ENCODE measurements at regions not wholly inside any gene's neighbourhood (a gene's known extent, or its start where the extent isn't known, plus 50 kb on each side); places are given as distances from the start of the nearest gene placed in this dataset.

DNA sequence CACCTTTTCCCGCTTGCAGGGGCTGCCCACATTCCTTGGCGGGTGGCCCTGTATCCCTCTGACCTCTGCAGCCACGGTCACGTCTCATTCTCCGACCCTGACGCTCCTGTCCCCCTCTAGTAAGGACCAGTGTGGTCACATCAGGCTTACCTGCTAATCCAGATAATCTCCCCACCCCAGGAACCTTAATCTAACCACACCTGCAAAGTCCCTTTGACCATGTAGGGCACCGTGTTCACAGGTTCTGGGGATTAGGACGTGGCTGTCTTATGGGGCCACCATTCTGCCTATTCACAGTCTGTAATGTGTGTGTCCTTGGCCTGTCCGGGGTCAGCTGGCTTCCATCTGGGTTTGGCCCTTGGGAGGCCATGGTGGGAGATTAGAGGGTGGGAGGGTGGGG, 368.9 kb downstream of the AACS start:
- DNase-seq (ENCODE audit: low read depth in 2 of 2), result no peak

DNA sequence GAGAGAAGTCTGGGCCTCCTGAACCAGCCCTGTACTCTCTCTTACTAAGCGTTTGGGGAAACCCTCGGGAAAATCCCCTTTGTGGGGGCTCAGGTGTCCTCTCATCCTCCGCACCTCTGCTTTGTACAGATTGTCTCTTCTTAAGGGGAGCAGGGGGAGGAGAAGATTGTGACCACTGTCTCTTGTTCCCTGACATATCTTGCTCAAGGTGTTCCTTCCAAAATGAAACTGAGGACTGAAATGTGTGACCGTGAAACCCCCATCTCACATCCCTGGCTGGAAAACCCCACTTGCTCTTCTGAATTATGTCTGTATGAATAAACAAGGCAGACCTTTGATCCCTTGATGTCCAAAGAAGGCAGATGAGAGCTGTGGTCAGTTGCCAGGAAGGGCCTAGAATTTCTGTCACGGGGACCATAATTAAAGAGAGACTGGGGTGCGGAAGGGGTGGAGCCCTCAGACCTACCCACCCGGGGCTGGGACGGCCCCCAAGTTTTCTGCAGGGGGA, 369.8 kb downstream of the AACS start:
- no peak for DNase-seq (ENCODE audit: low read depth in 2 of 2)

DNA sequence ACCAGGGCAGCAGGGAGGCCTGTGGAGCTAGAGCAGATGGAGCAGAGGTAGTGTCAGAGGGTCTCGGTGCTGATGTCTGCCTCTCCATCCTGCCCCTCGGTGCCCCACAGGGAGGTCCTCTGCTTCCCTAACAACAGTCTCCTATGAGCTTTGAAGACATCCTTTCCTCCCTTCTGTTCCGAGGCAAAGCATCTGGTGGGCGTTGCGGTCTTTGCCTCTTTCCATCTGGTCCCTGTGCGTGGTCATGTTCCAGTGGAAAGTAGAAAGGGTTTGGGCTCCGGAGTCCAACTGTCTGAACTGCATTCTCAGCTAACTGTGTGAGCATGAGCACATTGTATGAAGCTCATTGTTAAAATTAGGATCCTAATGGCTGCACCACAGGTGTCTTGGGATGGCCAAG, 370.6 kb downstream of the AACS start:
- no peak for DNase-seq (ENCODE audit: low read depth in 2 of 2)

DNA sequence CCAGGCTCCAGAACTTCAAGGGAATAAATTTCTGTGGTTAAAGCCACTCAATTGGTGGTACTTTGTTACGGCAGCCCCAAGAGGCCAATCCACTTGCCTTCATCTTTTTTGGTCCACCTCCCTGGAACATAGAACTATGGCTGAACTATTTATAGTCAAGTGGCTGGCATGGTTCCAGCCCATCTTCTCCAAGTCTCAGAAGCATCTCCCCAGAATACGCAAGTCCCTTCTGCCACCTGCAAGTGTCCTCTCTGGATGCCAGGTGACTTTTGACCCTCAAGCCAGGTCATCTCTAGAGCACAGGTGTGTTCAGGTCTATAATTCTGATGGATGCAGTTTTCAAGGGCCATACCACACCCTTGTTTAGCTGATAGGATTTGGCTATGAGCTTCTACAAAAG, 371.5 kb downstream of the AACS start:
- no peak for DNase-seq (ENCODE audit: low read depth in 2 of 2)

DNA sequence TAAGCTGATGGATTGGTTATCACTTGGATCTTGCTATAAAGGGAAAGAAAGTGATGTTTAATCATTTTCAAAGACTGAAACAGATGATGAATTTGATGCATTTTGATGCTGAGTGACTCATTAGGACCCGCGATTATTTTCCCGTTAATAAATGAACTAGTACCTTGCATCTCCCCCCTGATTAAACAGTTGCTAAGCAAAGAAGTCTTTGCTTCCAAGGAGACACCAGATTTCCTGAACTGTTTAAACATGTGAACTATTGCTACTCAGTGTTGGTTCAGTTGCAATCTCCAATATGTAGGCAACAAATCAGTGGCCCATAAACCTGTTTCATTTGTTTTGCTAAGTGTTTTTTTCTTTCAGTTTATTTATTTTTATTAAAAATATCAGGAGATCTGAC, 375.2 kb downstream of the AACS start:
- no peak for DNase-seq (ENCODE audit: low read depth in 2 of 2)

DNA sequence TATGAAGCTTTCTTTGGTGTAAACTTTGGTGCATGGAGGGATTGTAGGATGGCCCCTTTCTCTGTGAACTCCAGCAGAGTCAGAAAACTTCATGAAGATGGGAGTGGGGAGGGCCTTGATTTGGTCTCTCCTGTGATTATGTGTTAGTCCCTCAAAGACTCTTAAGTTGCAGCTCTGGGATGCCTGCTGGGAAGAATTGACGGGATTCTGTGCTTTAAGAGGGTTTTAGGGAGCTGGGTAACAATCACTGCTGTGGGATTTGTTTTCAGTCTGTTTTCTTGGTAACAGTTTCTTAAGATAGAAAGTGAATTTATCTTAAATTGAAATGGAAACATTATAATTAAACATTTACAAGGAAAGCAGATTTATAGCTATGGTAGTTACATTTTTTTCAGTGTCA, 378.1 kb downstream of the AACS start:
- DNase-seq (ENCODE audit: low read depth in 2 of 2), result no peak

DNA sequence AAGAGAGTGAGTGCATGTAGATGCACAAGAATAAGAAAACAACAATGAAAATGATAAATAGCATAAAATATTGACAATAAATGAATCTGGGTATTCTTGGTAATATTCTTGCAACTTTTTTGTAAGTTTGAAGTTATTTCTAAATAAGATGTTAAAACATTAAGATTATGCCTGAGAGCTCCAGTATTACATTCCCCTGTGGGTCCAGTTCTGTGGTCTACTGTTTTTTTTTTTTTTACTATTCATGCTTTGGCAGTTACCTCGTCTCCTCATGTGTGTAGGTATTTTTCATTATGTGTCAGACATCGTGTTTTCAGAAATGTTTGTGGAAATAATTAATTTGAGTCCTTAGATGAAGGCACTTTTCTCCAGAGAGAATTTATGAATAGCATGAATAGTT, 386.2 kb downstream of the AACS start:
- DNase-seq (ENCODE audit: low read depth in 2 of 2), result no peak

DNA sequence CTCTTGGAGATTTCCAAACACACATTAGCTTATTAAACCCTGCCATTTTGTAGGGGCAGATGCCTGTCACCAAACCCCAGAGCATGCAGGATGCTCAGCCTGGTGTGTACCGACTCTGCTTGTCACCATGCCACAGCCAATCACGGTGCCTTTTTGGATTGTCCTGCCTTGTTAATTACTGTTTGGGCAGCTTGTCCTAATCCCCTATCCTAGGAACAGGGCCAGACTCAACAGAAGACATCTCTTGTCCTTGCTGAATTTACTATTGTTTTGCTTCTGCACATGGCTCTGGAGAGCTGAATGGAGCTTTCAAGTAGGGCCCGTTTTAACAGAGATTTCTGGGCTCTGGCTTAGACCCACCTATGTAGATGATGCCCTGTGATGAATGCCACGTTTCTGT, 388.5 kb downstream of the AACS start:
- DNase-seq (ENCODE audit: low read depth in 2 of 2), result no peak

DNA sequence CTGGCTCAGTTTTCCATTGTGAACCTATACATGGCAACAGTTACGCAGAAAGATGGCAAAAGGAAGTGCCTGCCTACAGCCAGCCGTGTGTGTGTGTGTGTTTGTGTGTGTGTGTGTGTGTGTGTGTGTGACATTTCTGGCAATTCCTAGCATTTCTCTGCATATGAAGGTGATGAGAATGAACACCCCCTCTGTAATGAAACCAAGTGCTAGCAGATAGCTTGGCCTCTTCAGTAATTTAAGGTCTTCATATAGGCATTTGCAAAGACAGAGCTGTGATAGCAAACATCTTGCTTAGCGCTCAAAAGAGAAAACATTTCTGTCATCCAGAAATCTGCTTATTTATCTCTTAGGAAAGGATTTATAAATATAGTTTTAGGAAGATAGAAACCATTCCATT, 389.1 kb downstream of the AACS start:
- DNase-seq (ENCODE audit: low read depth in 2 of 2), result no peak

DNA sequence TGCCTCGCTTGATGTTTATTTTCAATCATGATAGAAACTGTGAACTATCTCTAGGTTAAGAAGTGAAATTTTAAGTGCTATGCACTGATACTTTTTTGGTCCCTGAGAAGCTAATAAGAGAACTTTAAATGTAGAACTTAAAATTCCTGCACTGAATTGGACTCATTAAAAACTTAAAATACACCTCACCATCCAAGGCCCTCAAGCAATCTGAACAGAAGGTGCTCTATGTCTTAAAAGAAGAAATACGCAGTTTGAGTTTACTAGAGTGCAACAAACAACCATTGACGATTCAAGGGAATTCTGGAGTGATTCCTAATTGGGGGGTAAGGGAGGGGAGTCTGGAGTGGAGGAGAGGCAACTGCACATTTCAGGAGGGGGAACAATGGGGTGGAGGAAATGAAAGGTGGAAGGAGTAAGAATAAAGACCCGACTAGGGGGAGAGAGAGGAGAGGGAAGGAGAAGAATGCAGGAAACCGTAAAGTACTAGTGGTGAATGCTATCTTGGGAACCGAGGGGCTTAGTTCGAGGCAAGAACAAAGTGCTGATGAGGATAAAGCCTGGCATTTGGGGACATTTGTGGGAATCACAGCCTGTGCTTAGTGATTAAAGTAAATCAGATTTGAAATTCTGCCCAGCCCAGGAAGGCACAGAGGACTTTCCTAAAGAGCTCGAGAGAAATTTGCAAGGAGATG, 389.7 kb downstream of the AACS start:
- no peak for DNase-seq (ENCODE audit: low read depth in 2 of 2)

DNA sequence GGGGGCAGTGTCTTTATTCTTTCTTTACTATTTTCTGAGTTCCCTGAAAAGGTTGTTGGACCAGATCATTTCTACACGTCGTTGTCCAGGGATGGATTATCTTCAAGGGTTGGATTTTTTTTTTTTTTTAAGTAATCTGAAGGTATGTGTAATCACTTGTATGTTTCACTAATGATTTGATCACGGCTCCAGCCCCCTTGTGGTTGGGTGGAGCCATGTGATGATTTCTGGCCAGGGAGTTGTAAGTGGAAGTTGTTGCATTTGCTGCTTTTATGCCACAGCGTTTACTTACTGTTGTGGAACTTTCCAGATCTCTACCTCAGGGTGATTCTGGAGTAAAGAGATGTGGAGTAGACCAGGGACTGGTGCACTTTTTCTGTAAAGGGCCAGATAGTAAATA, 390.3 kb downstream of the AACS start:
- DNase-seq (ENCODE audit: low read depth in 2 of 2), result no peak

DNA sequence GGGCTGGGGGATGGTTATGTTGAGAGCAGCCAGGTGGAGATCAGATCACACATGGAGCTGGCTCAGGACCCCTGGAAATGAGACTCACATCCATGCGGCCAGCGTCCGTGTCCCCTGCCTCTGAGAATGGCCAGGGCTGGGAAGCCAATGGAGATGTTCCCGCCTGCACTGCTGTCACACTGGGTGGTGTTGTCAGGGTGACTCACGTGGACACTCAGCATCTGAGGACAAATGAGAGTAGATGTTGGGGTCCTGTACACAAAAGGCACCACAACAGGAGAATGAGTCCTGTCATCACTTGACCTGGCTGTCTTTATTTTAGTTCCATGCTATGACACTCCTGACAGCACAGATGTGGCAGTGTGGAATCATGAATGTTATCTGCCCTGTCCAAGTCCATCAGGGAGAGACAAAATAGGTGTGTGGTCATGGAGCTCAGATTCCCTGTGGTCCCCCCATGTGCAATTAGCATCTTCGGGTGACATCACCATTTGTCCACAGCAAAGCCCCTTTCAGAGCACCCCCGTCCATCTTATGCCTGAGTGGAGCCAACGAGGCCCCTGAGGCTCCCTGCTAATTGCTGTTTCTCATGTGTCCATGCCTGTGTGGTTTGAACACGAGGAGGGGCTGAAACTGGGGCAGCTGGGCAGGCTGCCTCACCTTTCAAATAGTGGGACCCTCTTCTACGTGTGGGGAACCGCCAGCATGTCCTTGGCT, 393.5 kb downstream of the AACS start:
- no peak for DNase-seq (ENCODE audit: low read depth in 2 of 2)

DNA sequence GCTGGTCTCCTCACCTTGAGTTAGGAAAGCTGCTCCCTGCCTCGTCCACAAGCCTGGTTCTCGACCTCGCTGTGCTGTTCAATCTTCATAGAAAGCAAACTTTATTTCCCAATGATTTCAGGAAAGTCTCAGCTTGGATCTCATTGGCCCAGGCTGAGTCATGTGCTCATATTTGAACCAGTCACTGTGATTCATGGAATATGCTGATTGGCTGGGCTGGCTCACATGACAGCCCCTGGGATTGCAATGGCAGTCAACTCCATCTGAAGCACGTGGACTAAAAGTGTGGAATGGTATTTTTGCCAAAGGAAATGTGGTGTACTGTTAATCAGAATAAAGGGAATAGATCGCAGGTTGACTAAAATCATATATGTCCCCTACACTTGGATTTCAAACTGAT, 396.6 kb downstream of the AACS start:
- DNase-seq (ENCODE audit: low read depth in 2 of 2), result no peak

DNA sequence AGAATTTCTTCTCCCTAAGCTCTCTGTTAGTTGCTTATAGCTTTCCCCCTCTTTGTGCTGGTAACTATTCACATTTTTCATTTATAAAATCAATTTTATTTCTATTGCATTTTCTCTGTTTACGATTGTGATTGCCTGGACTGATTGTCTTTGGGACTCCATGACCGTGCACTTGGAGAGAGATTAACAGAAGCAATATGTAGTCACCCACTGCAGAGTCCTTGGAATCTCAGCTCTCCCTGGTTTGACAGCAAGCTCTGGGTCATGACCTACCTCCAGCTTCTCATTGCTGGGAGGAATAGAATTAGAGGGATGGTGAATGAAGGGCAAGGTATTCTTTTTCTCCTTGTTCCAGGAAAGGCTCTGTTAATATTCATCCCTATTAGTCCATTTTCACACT, 398.2 kb downstream of the AACS start:
- DNase-seq (ENCODE audit: low read depth in 2 of 2), result no peak

DNA sequence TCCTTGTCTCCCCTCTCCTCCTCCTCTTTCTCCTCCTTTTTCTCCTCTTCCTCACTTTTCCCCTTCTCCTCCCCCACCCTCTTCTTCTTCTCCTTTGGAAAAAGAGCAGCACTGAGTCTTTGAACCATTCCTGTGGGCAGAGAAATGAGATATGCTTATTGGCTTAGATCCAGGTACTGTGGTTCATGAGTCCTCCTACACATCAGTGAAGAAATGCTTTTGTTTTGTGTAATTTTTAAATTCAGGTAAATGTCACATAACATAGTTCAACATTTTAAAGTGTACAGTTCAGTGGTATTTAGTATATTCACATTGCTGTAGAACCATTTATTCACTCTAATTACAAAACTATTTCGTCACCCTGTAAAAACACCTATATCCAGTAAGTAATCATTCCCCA, 402.1 kb downstream of the AACS start:
- no peak for DNase-seq (ENCODE audit: low read depth in 2 of 2)

DNA sequence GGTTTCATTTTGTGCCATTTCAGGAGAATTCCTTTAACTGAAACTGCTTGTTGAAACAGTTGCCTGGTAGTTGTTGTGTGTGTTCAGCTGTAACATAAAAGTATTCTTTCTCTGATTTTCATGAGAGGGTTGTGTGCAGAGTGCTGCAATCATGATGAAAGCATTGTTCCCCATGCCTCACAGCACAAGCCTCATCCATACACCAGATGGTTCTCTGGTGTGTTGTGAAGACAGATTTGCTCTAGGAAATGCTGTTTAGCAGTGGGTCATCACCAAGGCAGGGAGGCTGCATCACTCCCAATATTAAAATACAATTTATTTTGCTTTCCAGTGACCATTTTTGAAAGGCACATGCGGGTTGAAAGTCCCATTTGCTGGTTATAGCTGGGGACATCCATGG, 404.4 kb downstream of the AACS start:
- no peak for DNase-seq (ENCODE audit: low read depth in 2 of 2)

DNA sequence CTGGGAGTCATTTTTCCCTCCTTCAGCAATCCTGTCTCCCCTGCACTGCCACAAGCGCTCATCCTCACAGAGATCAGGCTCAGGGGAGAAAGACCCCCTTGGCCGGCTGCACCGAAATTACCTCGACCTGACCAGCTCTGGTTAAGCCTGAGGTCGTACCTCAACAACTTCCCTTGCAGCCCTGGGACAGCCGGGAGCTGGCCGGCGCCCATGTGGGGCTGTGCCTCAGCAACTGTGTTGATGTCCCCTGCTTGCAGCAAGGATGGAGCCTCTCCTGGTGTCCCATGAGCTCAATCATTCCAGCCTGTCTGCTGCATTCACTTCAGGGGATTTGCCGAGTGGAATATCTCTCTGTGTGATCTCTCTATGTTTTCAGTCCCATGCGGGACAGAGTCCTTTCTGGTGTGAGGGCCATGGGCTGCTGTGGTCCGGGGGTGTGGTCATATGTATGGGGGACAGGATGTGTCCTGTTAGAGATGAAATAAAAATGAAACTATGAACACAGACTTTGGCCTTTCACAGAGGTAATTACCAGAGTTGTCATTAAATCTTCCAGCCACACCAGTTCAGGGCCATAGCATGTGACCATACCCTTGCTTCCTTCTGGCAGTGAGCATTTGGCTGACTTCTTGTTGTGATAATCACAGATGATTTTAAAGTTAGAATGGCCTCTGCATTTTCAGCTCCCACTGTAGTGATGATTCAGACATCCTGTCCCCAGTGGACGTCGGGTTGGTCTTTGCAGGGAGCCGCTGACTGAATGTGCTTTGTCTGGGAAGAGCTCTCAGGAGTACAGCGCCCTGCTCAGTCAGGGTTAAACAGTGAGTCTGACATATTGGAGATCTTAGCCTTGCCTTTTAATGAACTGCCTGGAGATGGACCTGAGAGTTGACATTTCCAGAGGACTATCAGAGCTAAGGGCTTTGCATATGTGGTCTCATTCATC, 405.9 kb downstream of the AACS start:
- DNase-seq (ENCODE audit: low read depth in 2 of 2), result no peak

DNA sequence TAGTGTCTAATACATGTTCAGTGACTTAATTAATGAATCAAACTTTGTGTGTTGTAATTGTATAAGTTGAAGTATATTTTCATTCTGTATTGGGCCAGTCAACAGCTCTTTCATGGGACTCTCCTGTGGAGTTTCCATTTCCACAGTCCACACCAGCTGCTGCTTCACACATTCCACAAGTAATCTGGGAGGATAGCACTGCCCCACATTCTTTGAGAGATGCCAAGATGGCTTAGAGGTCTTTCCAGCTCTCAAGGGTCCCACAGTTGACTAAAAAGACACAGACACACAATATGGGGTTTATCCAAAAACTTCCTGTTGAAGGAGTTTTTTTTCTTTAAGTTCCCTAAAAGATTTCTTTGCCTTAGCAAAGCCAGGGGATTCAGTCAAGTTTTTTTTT, 408.3 kb downstream of the AACS start:
- no peak for DNase-seq (ENCODE audit: low read depth in 2 of 2)

DNA sequence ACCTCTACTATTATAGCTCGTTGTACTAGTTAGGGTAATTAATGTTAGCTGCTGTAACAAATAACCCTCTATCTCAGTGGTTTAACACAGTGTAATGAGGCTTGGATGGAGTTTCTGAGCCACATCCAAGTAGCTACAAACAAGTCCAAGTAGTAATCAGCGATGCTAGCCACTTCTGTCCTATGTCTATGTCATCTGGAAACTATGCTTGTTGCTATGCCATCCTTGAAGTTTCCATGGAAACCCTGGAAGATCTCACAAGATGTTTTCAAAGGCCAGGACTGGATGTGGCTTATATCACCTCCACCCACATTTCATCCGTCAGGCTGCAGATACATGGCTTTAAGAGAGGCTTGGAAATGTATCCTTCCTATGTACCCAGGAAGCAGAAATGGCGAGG, 422.1 kb downstream of the AACS start:
- no peak for DNase-seq (ENCODE audit: low read depth in 2 of 2)

DNA sequence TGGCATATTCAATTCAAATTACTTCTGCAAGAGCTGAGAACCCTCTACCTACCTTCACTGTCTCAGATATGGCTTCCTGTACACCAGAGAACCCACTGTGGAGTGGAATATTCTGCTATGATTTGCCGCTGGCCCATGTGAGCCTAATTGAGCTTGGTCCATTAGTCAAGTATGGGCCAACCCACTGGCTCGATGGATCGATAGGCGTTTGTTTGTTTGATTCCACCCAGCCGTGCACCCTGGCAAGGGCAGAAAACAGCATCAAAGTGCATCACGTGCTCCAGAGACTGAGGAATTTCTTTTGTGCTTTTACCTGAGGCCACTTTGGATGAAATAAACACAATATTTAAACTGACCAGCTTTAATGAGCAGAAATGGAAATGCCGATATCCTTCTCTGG, 426.3 kb downstream of the AACS start:
- no peak for DNase-seq (ENCODE audit: low read depth in 2 of 2)

DNA sequence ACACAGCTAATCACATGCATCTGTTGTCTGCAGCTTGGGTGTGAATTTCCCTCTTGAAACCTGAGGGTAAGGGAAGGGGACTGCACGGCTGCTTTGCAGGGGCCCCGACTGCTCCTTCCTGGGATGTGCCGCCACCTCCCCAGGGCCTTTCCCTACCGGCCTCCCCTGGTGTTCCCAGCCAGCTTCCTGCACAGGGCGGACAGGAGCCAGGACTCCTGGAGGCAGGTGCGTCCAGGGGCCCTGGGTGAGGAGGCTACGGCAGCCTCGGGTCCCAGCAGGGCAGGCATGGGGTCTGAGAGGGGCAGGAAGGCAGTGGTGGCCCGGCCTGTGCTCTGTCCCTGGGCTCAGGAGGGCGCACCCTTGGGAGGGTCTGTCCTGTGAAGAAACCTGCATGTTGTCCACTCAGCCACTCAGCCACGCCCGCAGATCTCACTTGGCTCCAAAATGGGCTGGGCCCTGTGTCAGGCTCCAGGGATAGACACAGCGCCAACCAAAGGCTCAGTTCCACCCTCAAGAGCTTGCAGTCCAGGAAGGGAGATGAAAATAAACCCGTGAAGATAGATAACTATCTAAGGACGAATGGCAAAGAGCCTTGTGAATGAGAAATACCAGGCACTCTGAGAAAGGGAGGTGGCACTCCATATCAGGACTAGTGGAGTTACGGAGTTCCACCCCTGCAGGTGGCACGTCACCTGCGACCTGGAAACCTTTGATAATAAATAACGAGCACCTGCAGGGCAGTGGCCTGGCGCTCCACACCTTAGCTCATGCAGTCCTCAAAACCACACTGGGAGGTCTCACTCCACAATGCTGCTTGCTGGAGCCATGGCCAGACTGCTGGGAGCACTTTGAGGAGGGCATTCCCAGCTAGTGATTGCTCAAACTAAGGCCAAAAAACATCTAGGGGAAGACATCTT, 427.4 kb downstream of the AACS start:
- DNase-seq (ENCODE audit: low read depth in 2 of 2), result no peak
